ENCODE measurements at regions not wholly inside any gene's neighbourhood (a gene's known extent, or its start where the extent isn't known, plus 50 kb on each side); places are given as distances from the start of the nearest gene placed in this dataset.

GRCh38 chr12:89935850-89936249 lies 227.2 kb upstream of the ATP2B1 start:
- WGBS, 2 donors: 85 to 94% methylated on average over 6 of the region's 6 CpGs
- Histone ChIP-seq H3K36me3 (no peaks in the 10 kb centered on the region), H3K27ac (peak overlapping the region in 1 of 4 donors; percentile 2), H3K9me3 (no peaks in the 10 kb centered on the region), H3K4me1 (peaks cover 0 to 10% (median 8%) of the 10 kb centered on the region in 4 donors), H3K27me3 (no peaks in the 10 kb centered on the region), H3K4me3 (no peak overlapping the region)
- TF ChIP-seq POLR2A (IDR thresholded peaks at IDR 0.05) (no peak), POLR2AphosphoS5 (IDR thresholded peaks at IDR 0.05) (no peak), EP300 (IDR thresholded peaks at IDR 0.05) (no peak), CTCF (IDR thresholded peaks at IDR 0.05) (no peak)
- intact Hi-C loops (cut with DNase I): no loop called here
- DNase-seq: no peak

GRCh38 chr12:89933911-89934310 lies 225.3 kb upstream of the ATP2B1 start:
- intact Hi-C loops (cut with DNase I): no loop called here
- Histone ChIP-seq H3K9me3 (no peaks in the 10 kb centered on the region), H3K27me3 (no peaks in the 10 kb centered on the region), H3K36me3 (no peaks in the 10 kb centered on the region), H3K4me3 (no peak overlapping the region), H3K27ac (no peak overlapping the region), H3K4me1 (peaks cover 0 to 10% (median 8%) of the 10 kb centered on the region in 4 donors)
- TF ChIP-seq EP300 (IDR thresholded peaks at IDR 0.05) (no peak), POLR2A (IDR thresholded peaks at IDR 0.05) (no peak), POLR2AphosphoS5 (IDR thresholded peaks at IDR 0.05) (no peak), CTCF (IDR thresholded peaks at IDR 0.05) (no peak)
- WGBS, 2 donors: 65 to 73% methylated on average over 1 of the region's 1 CpG
- no peak for DNase-seq

- Histone ChIP-seq H3K4me1 (peaks cover 0 to 10% (median 8%) of the 10 kb centered on the region in 4 donors), H3K36me3 (no peaks in the 10 kb centered on the region), H3K27me3 (no peaks in the 10 kb centered on the region), H3K9me3 (no peaks in the 10 kb centered on the region), H3K27ac (no peak overlapping the region), H3K4me3 (no peak overlapping the region)
- WGBS, 2 donors: 79 to 94% methylated on average over 4 of the region's 4 CpGs
- TF ChIP-seq EP300 (IDR thresholded peaks at IDR 0.05): no peak
- TF ChIP-seq POLR2A (IDR thresholded peaks at IDR 0.05): no peak
- no peak for TF ChIP-seq POLR2AphosphoS5 (IDR thresholded peaks at IDR 0.05)
- TF ChIP-seq CTCF (IDR thresholded peaks at IDR 0.05): no peak
- no peak for DNase-seq
- intact Hi-C loops (cut with DNase I): no loop called here
These were observed 224.3 kb upstream of the ATP2B1 start for GRCh38 chr12:89932954-89933353.

- WGBS, 2 donors: 73 to 89% methylated on average over 1 of the region's 1 CpG
- intact Hi-C loops (cut with DNase I): no loop called here
- no peak overlapping the region for H3K27ac ChIP-seq
- H3K27me3 ChIP-seq: no peaks in the 10 kb centered on the region
- DNase-seq: no peak
- H3K4me1 ChIP-seq: no peaks in the 10 kb centered on the region
- TF ChIP-seq POLR2AphosphoS5 (IDR thresholded peaks at IDR 0.05): no peak
- TF ChIP-seq EP300 (IDR thresholded peaks at IDR 0.05): no peak
- no peak for TF ChIP-seq CTCF (IDR thresholded peaks at IDR 0.05)
- TF ChIP-seq POLR2A (IDR thresholded peaks at IDR 0.05): no peak
- H3K36me3 ChIP-seq: no peaks in the 10 kb centered on the region
- H3K4me3 ChIP-seq: no peak overlapping the region
- H3K9me3 ChIP-seq: no peaks in the 10 kb centered on the region
These were observed 219.8 kb upstream of the ATP2B1 start for GRCh38 chr12:89928467-89928866.

GRCh38 chr12:89927226-89927698 lies 218.6 kb upstream of the ATP2B1 start:
- TF ChIP-seq EP300 (IDR thresholded peaks at IDR 0.05): no peak
- TF ChIP-seq POLR2A (IDR thresholded peaks at IDR 0.05): no peak
- no peak for TF ChIP-seq CTCF (IDR thresholded peaks at IDR 0.05)
- TF ChIP-seq POLR2AphosphoS5 (IDR thresholded peaks at IDR 0.05): no peak
- intact Hi-C loops (cut with DNase I): no loop called here
- DNase-seq: no peak
- Histone ChIP-seq H3K4me3 (no peak overlapping the region), H3K27ac (no peak overlapping the region), H3K4me1 (no peaks in the 10 kb centered on the region), H3K36me3 (no peaks in the 10 kb centered on the region), H3K9me3 (no peaks in the 10 kb centered on the region), H3K27me3 (no peaks in the 10 kb centered on the region)
- WGBS, 2 donors: 62 to 81% methylated on average over 2 of the region's 2 CpGs

Data from sigmoid colon (tissue), 6 donors.